ENCODE measurements at regions not wholly inside any gene's neighbourhood (a gene's known extent, or its start where the extent isn't known, plus 50 kb on each side); places are given as distances from the start of the nearest gene placed in this dataset.
"Not testable (repeated sequence)": the region's sequence is repeated elsewhere in the genome, so short reads cannot be mapped to it uniquely, and the experiment has no call there.

- intact Hi-C loops (cut with DNase I): no loop called here
- DNase-seq: no peak
Measured at GRCh38 chr6:27644528-27644927, 171.6 kb upstream of the ZNF184 start.

- intact Hi-C loops (cut with DNase I): no loop called here
- no peak for DNase-seq
Measured at GRCh38 chr6:27642744-27643456, 170.0 kb upstream of the ZNF184 start.

GRCh38 chr6:27635886-27636285, 163.0 kb upstream of the ZNF184 start:
- DNase-seq; intact Hi-C loops (cut with DNase I): not testable (repeated sequence)

GRCh38 chr6:27633221-27633688, 160.3 kb upstream of the ZNF184 start:
- DNase-seq; intact Hi-C loops (cut with DNase I): not testable (repeated sequence)

- intact Hi-C loops (cut with DNase I): no loop called here
- no peak for DNase-seq
Measured at GRCh38 chr6:27631609-27631916, 158.7 kb upstream of the ZNF184 start.

- intact Hi-C loops (cut with DNase I): no loop called here
- peak; percentile 40 to 96 (median 66) for DNase-seq
Measured at GRCh38 chr6:27630727-27631608, 158.1 kb upstream of the ZNF184 start.

GRCh38 chr6:27624694-27625262, 151.9 kb upstream of the ZNF184 start:
- DNase-seq: no peak
- intact Hi-C loops (cut with DNase I): no loop called here

GRCh38 chr6:27623103-27623502, 150.2 kb upstream of the ZNF184 start:
- intact Hi-C loops (cut with DNase I): no loop called here
- DNase-seq: no peak

- DNase-seq: no peak
- intact Hi-C loops (cut with DNase I): no loop called here
Measured at GRCh38 chr6:27619436-27619835, 146.5 kb upstream of the ZNF184 start.

- DNase-seq: no peak
- intact Hi-C loops (cut with DNase I): no loop called here
Measured at GRCh38 chr6:27617700-27618689, 145.1 kb upstream of the ZNF184 start.

GRCh38 chr6:27617046-27617687, 144.3 kb upstream of the ZNF184 start:
- intact Hi-C loops (cut with DNase I): no loop called here
- no peak for DNase-seq

- intact Hi-C loops (cut with DNase I): no loop called here
- no peak for DNase-seq
Measured at GRCh38 chr6:27616328-27617045, 143.6 kb upstream of the ZNF184 start.

- intact Hi-C loops (cut with DNase I): no loop called here
- no peak for DNase-seq
Measured at GRCh38 chr6:27611451-27611850, 138.5 kb upstream of the ZNF184 start.

- no peak for DNase-seq
- intact Hi-C loops (cut with DNase I): no loop called here
Measured at GRCh38 chr6:27608916-27609883, 136.3 kb upstream of the ZNF184 start.

- DNase-seq: no peak
- intact Hi-C loops (cut with DNase I): no loop called here
Measured at GRCh38 chr6:27605401-27606342, 132.8 kb upstream of the ZNF184 start.

- DNase-seq: no peak
- intact Hi-C loops (cut with DNase I): no loop called here
Measured at GRCh38 chr6:27604986-27605385, 132.1 kb upstream of the ZNF184 start.

Data from posterior cingulate gyrus (tissue), 11 donors.